ENCODE measurements at regions not wholly inside any gene's neighbourhood (a gene's known extent, or its start where the extent isn't known, plus 50 kb on each side); places are given as distances from the start of the nearest gene placed in this dataset.

GRCh38 chr10:111452153-111452552 lies 375.3 kb downstream of the ADRA2A start:
- TF ChIP-seq, protein P1, sequence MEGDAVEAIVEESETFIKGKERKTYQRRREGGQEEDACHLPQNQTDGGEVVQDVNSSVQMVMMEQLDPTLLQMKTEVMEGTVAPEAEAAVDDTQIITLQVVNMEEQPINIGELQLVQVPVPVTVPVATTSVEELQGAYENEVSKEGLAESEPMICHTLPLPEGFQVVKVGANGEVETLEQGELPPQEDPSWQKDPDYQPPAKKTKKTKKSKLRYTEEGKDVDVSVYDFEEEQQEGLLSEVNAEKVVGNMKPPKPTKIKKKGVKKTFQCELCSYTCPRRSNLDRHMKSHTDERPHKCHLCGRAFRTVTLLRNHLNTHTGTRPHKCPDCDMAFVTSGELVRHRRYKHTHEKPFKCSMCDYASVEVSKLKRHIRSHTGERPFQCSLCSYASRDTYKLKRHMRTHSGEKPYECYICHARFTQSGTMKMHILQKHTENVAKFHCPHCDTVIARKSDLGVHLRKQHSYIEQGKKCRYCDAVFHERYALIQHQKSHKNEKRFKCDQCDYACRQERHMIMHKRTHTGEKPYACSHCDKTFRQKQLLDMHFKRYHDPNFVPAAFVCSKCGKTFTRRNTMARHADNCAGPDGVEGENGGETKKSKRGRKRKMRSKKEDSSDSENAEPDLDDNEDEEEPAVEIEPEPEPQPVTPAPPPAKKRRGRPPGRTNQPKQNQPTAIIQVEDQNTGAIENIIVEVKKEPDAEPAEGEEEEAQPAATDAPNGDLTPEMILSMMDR (conservative IDR thresholded peaks at IDR 0.05; ENCODE audit: low read length) = no peak
- no peak for TF ChIP-seq EZH2phosphoT487 (IDR thresholded peaks at IDR 0.05; ENCODE audit: borderline replicate concordance)

Measured in Loucy (cell line).